Stimulated activated CD4-positive, alpha-beta T cell treated with anti-CD3 and anti-CD28 coated beads, TNF-alpha, amount 100 ng/mL, for 24 hours (primary cell): ENCODE measurements at regions not wholly inside any gene's neighbourhood (a gene's known extent, or its start where the extent isn't known, plus 50 kb on each side); places are given as distances from the start of the nearest gene placed in this dataset.

Experiments
- DNase-seq, 3 experiments: peaks; one replicate each; pipeline ENCODE4 v3.0.0-alpha.2; 2020; ENCODE audit warnings: low read depth in 3 of 3

GRCh38 chr1:230515451-230516145 lies 89.5 kb upstream of the PGBD5 start:
- DNase-seq: no peak

GRCh38 chr1:230510496-230510895 lies 84.4 kb upstream of the PGBD5 start:
- DNase-seq: no peak

GRCh38 chr1:230509281-230509977 lies 83.3 kb upstream of the PGBD5 start:
- DNase-seq: no peak

GRCh38 chr1:230507666-230508402 lies 81.7 kb upstream of the PGBD5 start:
- no peak for DNase-seq

- DNase-seq: no peak
Observed at GRCh38 chr1:230507236-230507635, 81.1 kb upstream of the PGBD5 start.

- DNase-seq: no peak
Observed at GRCh38 chr1:230506451-230506850, 80.3 kb upstream of the PGBD5 start.

GRCh38 chr1:230504310-230504709 lies 78.2 kb upstream of the PGBD5 start:
- no peak for DNase-seq

- no peak for DNase-seq
Observed at GRCh38 chr1:230503726-230504125, 77.6 kb upstream of the PGBD5 start.

- no peak for DNase-seq
Observed at GRCh38 chr1:230502996-230503395, 76.9 kb upstream of the PGBD5 start.

GRCh38 chr1:230502306-230502705 lies 76.2 kb upstream of the PGBD5 start:
- DNase-seq: no peak

- no peak for DNase-seq
Observed at GRCh38 chr1:230501849-230502248, 75.7 kb upstream of the PGBD5 start.

GRCh38 chr1:230501242-230501641 lies 75.1 kb upstream of the PGBD5 start:
- no peak for DNase-seq

- DNase-seq: no peak
Observed at GRCh38 chr1:230500063-230500462, 73.9 kb upstream of the PGBD5 start.

GRCh38 chr1:230499496-230499895 lies 73.4 kb upstream of the PGBD5 start:
- DNase-seq: no peak

- DNase-seq: no peak
Observed at GRCh38 chr1:230498704-230499103, 72.6 kb upstream of the PGBD5 start.

- no peak for DNase-seq
Observed at GRCh38 chr1:230496451-230496850, 70.3 kb upstream of the PGBD5 start.

- DNase-seq: no peak
Observed at GRCh38 chr1:230495891-230496385, 69.8 kb upstream of the PGBD5 start.

GRCh38 chr1:230495076-230495475 lies 68.9 kb upstream of the PGBD5 start:
- DNase-seq: no peak

GRCh38 chr1:230494514-230494913 lies 68.4 kb upstream of the PGBD5 start:
- DNase-seq: no peak

GRCh38 chr1:230494026-230494425 lies 67.9 kb upstream of the PGBD5 start:
- DNase-seq: no peak

- DNase-seq: no peak
Observed at GRCh38 chr1:230493264-230493663, 67.1 kb upstream of the PGBD5 start.

GRCh38 chr1:230490436-230490835 lies 64.3 kb upstream of the PGBD5 start:
- DNase-seq: no peak
